SK-N-SH (cell line): ENCODE measurements at regions not wholly inside any gene's neighbourhood (a gene's known extent, or its start where the extent isn't known, plus 50 kb on each side); places are given as distances from the start of the nearest gene placed in this dataset.
"Not testable (repeated sequence)": the region's sequence is repeated elsewhere in the genome, so short reads cannot be mapped to it uniquely, and the experiment has no call there.

Experiments used
- CTCF ChIA-PET: fragments of 300-600, 350-600 bp; formaldehyde crosslinking; extraction: SDS; loops from one replicate; lab custom pipeline; 2021; lab: Yijun Ruan, JAX
- POLR2A ChIA-PET: fragments of 350-600 bp; sonication (Branson Sonifier 250); formaldehyde crosslinking; extraction: SDS; loops from one replicate; lab custom pipeline; 2020; ENCODE audit warnings: antibody characterized with exemption, inconsistent platforms; lab: Yijun Ruan, JAX
- DNase-seq: peaks from one replicate; pipeline ENCODE4 v3.0.0; 2012
- H2AFZ ChIP-seq: fragments of 200-600 bp; sonication (generic); 2 replicates; pipeline ENCODE4 v1.8.1; 2016; ENCODE audit warnings: antibody characterized with exemption, mild to moderate bottlenecking, low read depth
- H3F3A ChIP-seq: fragments of 200-600 bp; sonication (generic); replicated peaks from 2 replicates; pipeline ENCODE3; 2016; ENCODE audit warnings: antibody characterized with exemption, mild to moderate bottlenecking; ENCODE audit not compliant: insufficient read depth
- H3K27ac ChIP-seq, 2 experiments: fragments of 200-500 bp in 1 of 2; fragments of 200-600 bp in 1 of 2; sonication (Bioruptor generic) in 1 of 2; sonication (generic), shearing (Covaris generic) in 1 of 2; 2 replicates each; pipeline versions ENCODE4 v1.5.1 to v1.6.1; 2014 to 2016; ENCODE audit warnings: low read depth in 2 of 2, inconsistent platforms in 1 of 2, low read length in 1 of 2, mild to moderate bottlenecking in 1 of 2, mixed read lengths in 1 of 2
- H3K27me3 ChIP-seq: fragments of 200-600 bp; sonication (generic), shearing (Covaris generic); 2 replicates; pipeline ENCODE4 v1.6.1; 2016; ENCODE audit warnings: mixed run types; ENCODE audit not compliant: insufficient read depth
- H3K36me3 ChIP-seq, 2 experiments: fragments of 200-500 bp in 1 of 2; fragments of 200-600 bp in 1 of 2; sonication (Bioruptor generic) in 1 of 2; sonication (generic) in 1 of 2; replicated peaks in 1 of 2; 2 replicates each; pipeline versions ENCODE3 to v1.5.1; 2014 to 2016; ENCODE audit warnings: low read length in 1 of 2, mild to moderate bottlenecking in 1 of 2; ENCODE audit not compliant: insufficient read depth in 2 of 2, control insufficient read depth in 1 of 2
- H3K4me1 ChIP-seq, 2 experiments: fragments of 200-500 bp in 1 of 2; fragments of 200-600 bp in 1 of 2; sonication (Bioruptor generic) in 1 of 2; sonication (generic), shearing (Covaris generic) in 1 of 2; 2 replicates each; pipeline versions ENCODE4 v1.5.1 to v1.6.1; 2014 to 2016; ENCODE audit warnings: low read depth in 1 of 2, low read length in 1 of 2, mixed run types in 1 of 2; ENCODE audit not compliant: insufficient read depth in 2 of 2, control insufficient read depth in 1 of 2
- H3K4me2 ChIP-seq: fragments of 200-600 bp; sonication (generic), shearing (Covaris generic); 2 replicates; pipeline ENCODE4 v1.6.1; 2017; ENCODE audit warnings: mixed run types
- H3K4me3 ChIP-seq, 2 experiments: fragments of 200-500 bp in 1 of 2; fragments of 200-600 bp in 1 of 2; sonication (Bioruptor generic) in 1 of 2; sonication (generic), shearing (Covaris generic) in 1 of 2; 2 replicates each; pipeline versions ENCODE4 v1.5.1 to v1.8.1; 2014 to 2016; ENCODE audit warnings: low read depth in 2 of 2, inconsistent platforms in 1 of 2, low read length in 1 of 2, mild to moderate bottlenecking in 1 of 2, mixed read lengths in 1 of 2, moderate library complexity in 1 of 2
- H3K79me2 ChIP-seq: fragments of 200-600 bp; sonication (generic); 2 replicates; pipeline ENCODE4 v1.8.1; 2017; ENCODE audit warnings: mild to moderate bottlenecking; ENCODE audit not compliant: insufficient read depth
- H3K9ac ChIP-seq: fragments of 200-600 bp; sonication (generic); 2 replicates; pipeline ENCODE4 v1.6.1; 2017; ENCODE audit warnings: mixed run types
- H3K9me2 ChIP-seq: fragments of 200-600 bp; sonication (generic); 2 replicates; pipeline ENCODE4 v1.6.1; 2017; ENCODE audit warnings: mixed run types
- H3K9me3 ChIP-seq: fragments of 200-600 bp; sonication (generic); 2 replicates; pipeline ENCODE4 v1.6.1; 2017; ENCODE audit warnings: mixed run types, mild to moderate bottlenecking, moderate library complexity
- H4K20me1 ChIP-seq: fragments of 200-600 bp; sonication (generic); 2 replicates; pipeline ENCODE4 v1.6.1; 2017; ENCODE audit warnings: mild to moderate bottlenecking, mixed run types; ENCODE audit not compliant: insufficient read depth
- CTCF ChIP-seq: fragments of 200-600 bp; sonication (generic); IDR thresholded peaks from 2 replicates; pipeline ENCODE4 v1.6.1; 2017; ENCODE audit warnings: antibody characterized with exemption, mild to moderate bottlenecking, moderate library complexity
- ELF1 ChIP-seq: IDR thresholded peaks from 2 replicates; pipeline ENCODE4 v1.4.0; 2012
- FOXJ3 ChIP-seq: sonication (generic); formaldehyde crosslinking; IDR thresholded peaks from 2 replicates; pipeline ENCODE4 v1.5.1; 2020; ENCODE audit warnings: mild to moderate bottlenecking, missing genetic modification reagents
- GABPA ChIP-seq: IDR thresholded peaks from 2 replicates; pipeline ENCODE4 v1.4.0; 2012; ENCODE audit warnings: low read depth, mild to moderate bottlenecking
- IRF3 ChIP-seq: fragments of 150-350 bp; IDR thresholded peaks from 2 replicates; pipeline ENCODE4 v1.6.1; 2016; ENCODE audit warnings: mild to moderate bottlenecking, low read depth, low read length
- MAX ChIP-seq: IDR thresholded peaks from 2 replicates; pipeline ENCODE4 v1.4.0; 2012; ENCODE audit warnings: low read depth
- MXI1 ChIP-seq: IDR thresholded peaks from 2 replicates; pipeline ENCODE4 v1.6.1; 2012; ENCODE audit warnings: mild to moderate bottlenecking, low read depth, low read length, improper control_type of control experiment
- NRF1 ChIP-seq: IDR thresholded peaks from 2 replicates; pipeline ENCODE4 v1.6.1; 2012; ENCODE audit warnings: low read depth, mild to moderate bottlenecking, low read length
- POLR2AphosphoS5 ChIP-seq: IDR thresholded peaks from 2 replicates; pipeline ENCODE4 v1.6.1; 2012; ENCODE audit warnings: low read depth, low read length
- RAD21 ChIP-seq: IDR thresholded peaks from 2 replicates; pipeline ENCODE4 v1.6.1; 2012; ENCODE audit warnings: mild to moderate bottlenecking, low read length
- RCOR1 ChIP-seq: fragments of 150-350 bp; IDR thresholded peaks from 2 replicates; pipeline ENCODE4 v1.6.1; 2017; ENCODE audit warnings: antibody characterized with exemption, low read length
- REST ChIP-seq: IDR thresholded peaks from 2 replicates; pipeline ENCODE4 v1.6.1; 2012; ENCODE audit warnings: mild to moderate bottlenecking, low read depth, low read length, moderate library complexity
- RFX5 ChIP-seq: IDR thresholded peaks from 2 replicates; pipeline ENCODE4 v1.6.1; 2012; ENCODE audit warnings: mild to moderate bottlenecking, improper control_type of control experiment, low read length
- RXRA ChIP-seq: IDR thresholded peaks from 2 replicates; pipeline ENCODE4 v1.4.0; 2012; ENCODE audit warnings: low read depth, mild to moderate bottlenecking, borderline replicate concordance
- SIN3A ChIP-seq: IDR thresholded peaks from 2 replicates; pipeline ENCODE4 v1.6.1; 2012; ENCODE audit warnings: low read depth, mild to moderate bottlenecking, low read length, moderate library complexity, borderline replicate concordance
- SMC3 ChIP-seq: IDR thresholded peaks from 2 replicates; pipeline ENCODE4 v1.6.1; 2012; ENCODE audit warnings: low read depth, low read length, improper control_type of control experiment
- TAF1 ChIP-seq: IDR thresholded peaks from 2 replicates; pipeline ENCODE4 v1.6.1; 2012; ENCODE audit warnings: low read depth, mild to moderate bottlenecking, low read length, moderate library complexity, borderline replicate concordance
- TCF12 ChIP-seq: IDR thresholded peaks from 2 replicates; pipeline ENCODE4 v1.4.0; 2012
- USF1 ChIP-seq: IDR thresholded peaks from 2 replicates; pipeline ENCODE4 v1.4.0; 2012; ENCODE audit warnings: low read depth, borderline replicate concordance
- WGBS: methylation state at CpG from one replicate; pipeline ENCODE4 v1.1.6; 2017; ENCODE audit warnings: low lambda C conversion rate; 5-methylcytosine and 5-hydroxymethylcytosine counted together

GRCh38 chr1:242806324-242806723, 281.8 kb upstream of the PLD5 start:
- ChIA-PET POLR2A (no interaction called here), CTCF (no interaction called here)
- Histone ChIP-seq H3K4me2 (no peak overlapping the region), H3K27ac (no peak overlapping the region), H2AFZ (no peak overlapping the region), H4K20me1 (no peaks in the 10 kb centered on the region), H3K4me3 (no peak overlapping the region), H3K4me1 (no peaks in the 10 kb centered on the region; a peak in 1 of 4 replicates), H3K9me3 (no peaks in the 10 kb centered on the region), H3K9me2 (no peaks in the 10 kb centered on the region), H3F3A (no peaks in the 10 kb centered on the region), H3K27me3 (no peaks in the 10 kb centered on the region), H3K9ac (no peak overlapping the region), H3K36me3 (no peaks in the 10 kb centered on the region), H3K79me2 (no peaks in the 10 kb centered on the region)
- DNase-seq: no peak
- 11% methylated on average over 2 of the region's 2 CpGs for WGBS
- no peak for TF ChIP-seq REST
- no peak for TF ChIP-seq MXI1
- TF ChIP-seq CTCF: no peak
- TF ChIP-seq IRF3: no peak
- no peak for TF ChIP-seq RXRA
- TF ChIP-seq SIN3A: no peak
- TF ChIP-seq ELF1: no peak
- TF ChIP-seq NRF1: no peak
- TF ChIP-seq SMC3: no peak
- no peak for TF ChIP-seq RCOR1
- no peak for TF ChIP-seq MAX
- no peak for TF ChIP-seq RFX5
- no peak for TF ChIP-seq GABPA
- TF ChIP-seq RAD21: no peak
- TF ChIP-seq FOXJ3 (CRISPR knock-in tag): no peak
- no peak for TF ChIP-seq POLR2AphosphoS5
- TF ChIP-seq TAF1: no peak
- no peak for TF ChIP-seq USF1
- no peak for TF ChIP-seq TCF12

- H3K4me2 ChIP-seq, H3K79me2 ChIP-seq, H3K9me2 ChIP-seq, H3F3A ChIP-seq, H3K4me1 ChIP-seq, POLR2A ChIA-PET, DNase-seq, H3K36me3 ChIP-seq, H3K9me3 ChIP-seq, H3K4me3 ChIP-seq, H3K27ac ChIP-seq, H3K27me3 ChIP-seq, H2AFZ ChIP-seq, H4K20me1 ChIP-seq, CTCF ChIA-PET, H3K9ac ChIP-seq: not testable (repeated sequence)
- 7% methylated on average over 1 of the region's 1 CpG for WGBS
Measured at GRCh38 chr1:242805360-242805759, 280.9 kb upstream of the PLD5 start.
